ENCODE measurements at regions not wholly inside any gene's neighbourhood (a gene's known extent, or its start where the extent isn't known, plus 50 kb on each side); places are given as distances from the start of the nearest gene placed in this dataset.
"Not testable (repeated sequence)": the region's sequence is repeated elsewhere in the genome, so short reads cannot be mapped to it uniquely, and the experiment has no call there.

DNA sequence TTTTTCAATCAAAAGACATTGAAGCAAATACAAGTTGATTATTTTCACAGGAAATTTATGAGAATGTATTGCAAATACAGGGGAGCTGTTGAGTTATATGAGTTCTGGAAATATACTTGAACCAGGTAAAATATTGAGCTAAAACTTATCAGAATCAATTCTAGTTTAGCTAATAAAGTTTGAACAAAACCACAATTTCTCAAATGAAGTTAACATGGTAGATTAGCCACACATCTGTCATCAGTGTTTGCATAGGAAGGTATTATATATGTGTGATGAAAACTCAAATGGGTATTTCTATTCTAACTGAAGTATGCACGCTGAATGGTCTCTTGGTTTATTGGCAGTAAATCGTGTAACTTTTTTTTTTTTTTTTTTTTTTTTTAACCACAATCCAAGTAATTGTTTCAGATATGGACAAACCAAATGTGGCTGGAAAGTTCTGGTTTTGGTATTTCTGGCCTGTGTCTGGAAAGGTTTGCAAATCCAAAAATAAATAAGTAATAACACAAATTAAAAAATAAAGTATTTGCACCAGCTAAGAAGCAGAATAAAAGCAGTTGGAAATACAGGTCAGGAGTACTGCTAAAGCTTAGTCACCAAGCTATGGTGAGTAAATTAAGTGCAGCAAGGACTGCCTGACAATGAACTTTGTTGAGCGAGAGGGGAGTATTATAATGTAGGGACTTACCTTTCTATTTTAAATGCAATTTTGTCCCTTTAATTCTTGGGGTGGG lies 479.1 kb upstream of the FANCL start:
- DNase-seq: no peak

- no peak for DNase-seq
Observed at GRCh38 chr2:58715344-58715743, 474.2 kb upstream of the FANCL start.

DNA sequence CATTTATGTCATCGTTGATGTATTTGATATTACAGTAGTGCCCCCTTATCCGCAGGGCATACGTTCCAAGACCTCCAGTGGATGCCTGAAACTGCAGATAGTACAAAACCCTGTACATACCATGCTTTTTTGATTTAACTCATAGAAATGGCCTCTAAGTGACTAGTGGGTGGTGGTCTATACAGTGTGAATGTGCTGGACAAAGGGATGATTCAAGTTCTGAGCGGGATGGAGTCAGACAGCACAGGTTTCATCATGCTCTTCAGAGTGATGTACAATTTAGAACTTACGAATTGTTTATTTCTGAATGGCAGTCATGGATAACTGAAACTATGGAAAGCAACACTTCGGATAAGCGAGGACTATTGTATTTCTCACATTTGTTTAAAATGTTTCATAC lies 473.1 kb upstream of the FANCL start:
- DNase-seq: no peak

- no peak for DNase-seq
Observed at GRCh38 chr2:58710795-58711279, 469.7 kb upstream of the FANCL start.

GRCh38 chr2:58709687-58710354 lies 468.7 kb upstream of the FANCL start:
- DNase-seq: no peak

GRCh38 chr2:58709274-58709673 lies 468.1 kb upstream of the FANCL start:
- no peak for DNase-seq

DNA sequence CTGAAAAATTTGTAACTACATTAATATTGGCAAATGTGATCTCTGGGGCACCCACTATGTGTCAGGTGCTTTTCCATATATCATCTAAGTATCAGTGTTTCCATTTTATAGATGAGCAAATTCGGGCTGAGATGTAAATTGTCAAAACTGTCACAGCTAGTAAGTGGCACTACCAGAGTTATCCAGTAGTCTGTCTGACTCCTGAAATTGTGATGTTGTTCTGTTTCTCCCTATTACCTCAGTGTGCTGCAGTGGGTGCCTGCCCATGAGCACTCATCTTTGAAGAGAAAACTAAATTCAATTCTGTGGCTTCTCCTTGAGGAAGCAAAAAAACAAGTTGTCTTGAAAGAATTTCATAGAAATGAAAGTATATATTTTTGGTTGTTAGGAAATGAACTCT lies 467.4 kb upstream of the FANCL start:
- DNase-seq: no peak

GRCh38 chr2:58702302-58702885 lies 461.3 kb upstream of the FANCL start:
- DNase-seq: no peak

GRCh38 chr2:58701688-58702301 lies 460.7 kb upstream of the FANCL start:
- no peak for DNase-seq

- no peak for DNase-seq
Observed at GRCh38 chr2:58700591-58700990, 459.5 kb upstream of the FANCL start.

GRCh38 chr2:58699411-58699810 lies 458.3 kb upstream of the FANCL start:
- no peak for DNase-seq

DNA sequence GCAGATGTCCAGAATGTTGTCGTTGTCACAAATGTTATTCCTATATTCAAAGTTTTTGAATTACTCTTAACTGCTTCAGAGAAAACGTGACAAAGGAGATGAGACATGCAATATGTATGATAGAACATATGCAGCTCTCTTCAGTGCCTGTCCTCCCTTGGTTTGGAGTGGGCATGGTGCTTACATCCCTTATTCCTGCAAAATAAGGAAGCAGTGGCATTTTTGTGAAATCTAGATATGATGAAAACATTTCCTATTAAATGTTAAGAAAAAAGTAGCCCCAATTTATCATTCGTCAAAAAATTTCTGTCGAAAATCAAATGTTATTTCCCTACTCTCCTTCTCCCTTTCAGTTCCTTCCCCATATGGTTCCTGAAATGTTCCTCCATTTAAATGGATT lies 457.5 kb upstream of the FANCL start:
- DNase-seq: no peak

- not testable (repeated sequence) for DNase-seq
Observed at GRCh38 chr2:58694114-58694513, 453.0 kb upstream of the FANCL start.

- not testable (repeated sequence) for DNase-seq
Observed at GRCh38 chr2:58691041-58691440, 449.9 kb upstream of the FANCL start.

DNA sequence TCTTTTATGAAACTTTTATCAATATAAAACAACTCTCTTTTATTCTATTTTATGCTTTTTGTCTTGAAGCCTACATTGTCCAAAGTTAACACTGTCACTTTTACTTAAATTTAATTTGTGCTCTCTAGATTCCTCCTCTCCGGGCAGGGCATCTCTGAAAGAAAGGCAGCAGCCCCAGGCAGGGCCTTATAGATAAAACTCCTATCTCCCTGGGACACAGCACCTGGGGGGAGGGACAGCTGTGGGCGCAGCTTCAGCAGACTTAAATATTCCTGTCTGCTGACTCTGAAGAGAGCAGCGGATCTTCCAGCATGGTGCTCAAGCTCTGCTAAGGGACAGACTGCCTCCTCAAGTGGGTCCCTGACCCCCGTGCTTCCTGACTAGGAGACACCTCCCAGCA lies 447.7 kb upstream of the FANCL start:
- no peak for DNase-seq

- no peak for DNase-seq
Observed at GRCh38 chr2:58686776-58687175, 445.7 kb upstream of the FANCL start.

DNA sequence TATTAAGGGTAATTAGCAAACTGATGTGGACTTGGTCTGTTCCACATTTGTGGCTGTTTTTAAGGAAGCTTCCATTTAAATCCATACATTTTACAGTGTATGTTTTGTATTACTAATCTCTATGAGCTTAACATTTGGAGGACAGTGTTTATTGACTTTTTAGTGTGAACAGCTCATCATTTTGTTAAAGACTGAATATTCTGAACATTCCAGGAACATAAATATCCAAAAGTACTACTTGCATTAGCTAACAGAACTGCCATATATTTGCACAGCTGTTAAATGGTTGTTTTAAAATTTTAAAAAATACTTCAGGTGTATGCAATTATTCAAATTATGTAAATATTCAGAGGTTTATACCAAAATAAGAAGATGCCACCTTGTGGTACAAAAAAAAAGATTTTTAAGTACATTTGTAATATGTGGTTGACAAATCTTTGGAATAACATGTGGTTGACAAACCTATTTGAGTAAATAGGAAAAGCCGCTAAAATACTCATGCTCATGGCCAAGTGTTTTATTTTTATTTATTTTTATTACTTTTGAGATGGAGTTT lies 439.7 kb upstream of the FANCL start:
- DNase-seq: no peak

DNA sequence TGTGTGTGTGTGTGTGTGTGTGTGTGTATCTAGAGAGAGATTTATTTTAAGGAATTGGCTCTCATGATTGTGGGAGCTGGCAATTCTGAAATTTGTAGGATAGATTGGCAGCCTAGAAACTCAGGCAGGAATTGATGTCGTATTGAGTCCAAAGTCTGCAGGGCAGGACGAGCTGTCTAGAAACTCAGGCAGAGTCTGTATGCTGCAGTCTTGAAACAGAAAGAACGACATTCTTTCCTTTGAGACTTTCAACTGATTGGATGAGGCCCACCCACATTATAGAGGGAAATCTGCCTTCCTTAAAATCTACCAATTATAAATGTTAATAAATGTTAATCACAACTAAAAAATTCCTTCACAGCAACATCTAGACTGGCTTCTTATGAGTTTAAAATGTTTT lies 436.6 kb upstream of the FANCL start:
- DNase-seq: no peak

DNA sequence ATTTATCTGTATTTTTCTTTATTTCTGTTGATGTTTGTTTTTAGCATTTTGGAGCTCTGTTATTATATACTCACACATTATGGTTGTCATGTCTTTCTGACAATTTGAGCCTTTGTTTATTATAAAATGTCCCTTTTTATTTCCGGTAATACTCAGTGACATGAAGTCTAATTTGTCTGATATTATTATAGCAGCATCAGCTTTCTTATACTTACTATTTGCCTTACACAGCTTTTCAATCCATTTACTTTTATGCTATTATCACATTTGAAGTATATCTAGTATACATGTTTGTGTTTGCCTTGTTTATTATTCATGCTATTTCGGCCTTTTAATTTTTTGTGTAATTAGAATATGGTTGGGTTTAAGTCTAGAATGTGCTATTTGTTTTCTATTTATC lies 430.6 kb upstream of the FANCL start:
- no peak for DNase-seq

DNA sequence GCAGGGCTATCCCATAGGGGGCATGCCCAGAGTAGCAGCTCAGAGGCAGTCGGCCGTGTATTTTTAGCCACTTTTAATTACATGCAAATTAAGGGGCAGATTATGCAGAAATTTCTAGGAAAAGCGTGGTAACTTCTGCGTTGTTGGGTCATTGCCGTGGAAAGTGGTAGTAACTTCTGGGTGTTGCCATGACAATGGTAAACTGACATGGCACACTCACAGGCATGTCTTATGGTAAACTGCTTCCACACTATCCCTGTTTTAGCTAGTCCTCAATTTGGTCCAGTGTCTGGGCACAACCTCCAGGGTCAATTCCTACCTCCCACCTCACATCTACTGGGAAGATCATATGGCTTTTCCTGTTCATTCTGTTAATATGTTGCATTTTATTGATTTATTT lies 428.9 kb upstream of the FANCL start:
- DNase-seq: no peak

DNA sequence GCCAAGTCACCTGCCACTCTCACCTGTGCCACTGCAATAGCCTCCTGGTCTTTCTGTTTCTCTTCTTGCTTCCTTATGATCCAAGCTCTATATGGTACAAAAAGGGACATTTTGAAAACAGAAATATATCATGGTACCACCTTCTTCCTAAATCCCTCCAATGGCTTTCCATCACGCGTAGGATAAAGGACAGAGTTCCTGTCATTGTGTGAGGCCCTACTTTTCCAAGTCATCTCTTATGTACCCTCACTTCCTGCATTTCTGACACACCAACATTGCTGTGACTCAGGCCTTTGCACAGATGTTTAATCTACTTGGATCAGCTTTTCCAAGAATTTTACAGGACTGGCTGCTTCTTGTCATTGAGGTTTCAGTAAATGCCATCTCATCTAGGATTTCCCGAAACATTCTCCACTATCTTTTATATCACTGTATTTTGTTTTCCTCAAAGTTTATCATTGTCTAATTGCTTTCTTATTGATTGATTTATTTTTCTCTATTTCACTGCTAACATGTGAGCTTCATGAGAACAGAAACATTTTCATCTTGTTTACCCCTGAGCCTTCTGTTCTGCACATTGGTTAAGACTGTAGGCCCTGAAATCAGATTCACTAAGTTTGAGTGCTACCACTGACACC lies 426.1 kb upstream of the FANCL start:
- DNase-seq: no peak

GRCh38 chr2:58666323-58666970 lies 425.3 kb upstream of the FANCL start:
- DNase-seq: no peak

All from NCI-H2107 (cell line).